K562 (cell line): ENCODE measurements at regions not wholly inside any gene's neighbourhood (a gene's known extent, or its start where the extent isn't known, plus 50 kb on each side); places are given as distances from the start of the nearest gene placed in this dataset.
"Not testable (repeated sequence)": the region's sequence is repeated elsewhere in the genome, so short reads cannot be mapped to it uniquely, and the experiment has no call there.

ENCODE experiments used
- ATAC-seq: fragments of 200-7000 bp; cut with Tn5 transposase; 3 replicates; pipeline ENCODE4 v1.9.1; 2020; ENCODE audit warnings: moderate library complexity
- BruUV-seq: library from RNA; stranded (reverse); fragments of 400-500 nt; replicated peaks from 2 replicates; lab custom pipeline; 2021; lab: Mats Ljungman, UMichigan
- CTCF ChIA-PET: fragments of 300-600 bp; formaldehyde crosslinking; extraction: SDS; loops from one replicate; lab custom pipeline; 2021; ENCODE audit warnings: low intra/inter-chr PET ratio; lab: Yijun Ruan, JAX
- POLR2A ChIA-PET: fragments of 300-600, 350-650 bp; sonication (Branson Sonifier 250); formaldehyde crosslinking; extraction: SDS; loops from one replicate; lab custom pipeline; 2021; ENCODE audit warnings: antibody characterized with exemption, inconsistent platforms; lab: Yijun Ruan, JAX
- DNase-seq, 4 experiments: peaks; one replicate each; pipeline versions ENCODE4 v3.0.0 to v3.0.0-alpha.2; 2011 to 2018; ENCODE audit warnings: low spot score in 3 of 4, mixed read lengths in 3 of 4; ENCODE audit errors: extremely low read depth in 1 of 4
- FAIRE-seq: peaks from 2 replicates; lab custom pipeline; 2011; peaks lifted over from hg19 to GRCh38; lab: Jason Lieb, UNC
- H2AFZ ChIP-seq: 2 replicates; pipeline ENCODE4 v1.6.0; 2011; ENCODE audit warnings: low read depth, low read length, control low read depth, inconsistent platforms
- H3K27ac ChIP-seq: fragments of 200-600 bp; 3 replicates; pipeline ENCODE4 v1.8.0; 2011; ENCODE audit warnings: low read depth, mild to moderate bottlenecking, control low read depth, inconsistent platforms, low read length, moderate library complexity, mixed read lengths; ENCODE audit errors: extremely low read depth
- H3K27me3 ChIP-seq, 2 experiments: fragments of 300-600 bp in 1 of 2; 2 replicates in 1 of 2; 3 replicates in 1 of 2; pipeline versions ENCODE4 v1.6.0 to v1.8.0; 2011; ENCODE audit warnings: inconsistent platforms in 2 of 2, low read length in 2 of 2, mild to moderate bottlenecking in 1 of 2, mixed read lengths in 1 of 2, moderate library complexity in 1 of 2; ENCODE audit not compliant: control insufficient read depth in 2 of 2, insufficient read depth in 2 of 2
- H3K36me3 ChIP-seq: fragments of 300-600 bp; 3 replicates; pipeline ENCODE4 v1.8.0; 2011; ENCODE audit warnings: mild to moderate bottlenecking, low read length, inconsistent platforms; ENCODE audit not compliant: control insufficient read depth, insufficient read depth
- H3K4me1 ChIP-seq, 2 experiments: fragments of 200-600 bp in 1 of 2; replicated peaks in 1 of 2; 2 replicates in 1 of 2; 3 replicates in 1 of 2; pipeline versions ENCODE4 v1.5.1 to v1.8.0; 2011; ENCODE audit warnings: inconsistent platforms in 2 of 2, low read length in 2 of 2, mild to moderate bottlenecking in 1 of 2, mixed read lengths in 1 of 2, moderate library complexity in 1 of 2; ENCODE audit not compliant: control insufficient read depth in 2 of 2, insufficient read depth in 2 of 2
- H3K4me2 ChIP-seq: 2 replicates; pipeline ENCODE4 v1.6.1; 2011; ENCODE audit warnings: low read length, control low read depth, inconsistent platforms, mixed read lengths; ENCODE audit not compliant: insufficient read depth
- H3K4me3 ChIP-seq: fragments of 200-600 bp; sonication (generic), shearing (Covaris generic); 2 replicates; pipeline ENCODE4 v1.5.1; 2016; ENCODE audit warnings: control low read depth, inconsistent platforms
- H3K79me2 ChIP-seq: fragments of 200-600 bp; 3 replicates; pipeline ENCODE4 v1.8.0; 2011; ENCODE audit warnings: low read length, inconsistent platforms; ENCODE audit not compliant: control insufficient read depth, insufficient read depth
- H3K9ac ChIP-seq, 2 experiments: 2 replicates each; pipeline versions ENCODE4 v1.6.0 to v1.6.1; 2011; ENCODE audit warnings: low read depth in 2 of 2, low read length in 2 of 2, control low read depth in 1 of 2, inconsistent platforms in 1 of 2, mild to moderate bottlenecking in 1 of 2, mixed read lengths in 1 of 2; ENCODE audit not compliant: insufficient read depth in 1 of 2
- H3K9me1 ChIP-seq: one replicate; pipeline ENCODE4 v1.6.0; 2011; ENCODE audit warnings: inconsistent platforms, mild to moderate bottlenecking, low read length, moderate library complexity; ENCODE audit not compliant: control insufficient read depth, insufficient read depth
- H3K9me3 ChIP-seq: replicated peaks from 2 replicates; pipeline ENCODE4 v1.5.1; 2011; ENCODE audit warnings: low read depth, low read length, inconsistent platforms; ENCODE audit not compliant: control insufficient read depth, insufficient read depth
- H4K20me1 ChIP-seq: replicated peaks from 2 replicates; pipeline ENCODE4 v1.6.1; 2011; ENCODE audit warnings: low read length, inconsistent platforms, mixed read lengths; ENCODE audit not compliant: control insufficient read depth, insufficient read depth
- BRF1 ChIP-seq: IDR thresholded peaks from 3 replicates; pipeline ENCODE4 v1.6.1; 2011; ENCODE audit warnings: borderline replicate concordance, mild to moderate bottlenecking; ENCODE audit not compliant: insufficient read length; ENCODE audit errors: extremely low read depth
- IFI16 ChIP-seq: fragments of 250-450 bp; sonication (Bioruptor Pico); IDR thresholded peaks from 2 replicates; pipeline ENCODE4 v2.1.2; 2022; ENCODE audit warnings: mild to moderate bottlenecking, inconsistent platforms
- LARP7 ChIP-seq: fragments of 450-650 bp; IDR thresholded peaks from 2 replicates; pipeline ENCODE4 v1.6.1; 2016
- MXD1 ChIP-seq: fragments of 250-450 bp; sonication (Bioruptor Pico); IDR thresholded peaks from 2 replicates; pipeline ENCODE4 v1.8.0; 2021; ENCODE audit warnings: borderline replicate concordance, mild to moderate bottlenecking, moderate library complexity; ENCODE audit not compliant: poor library complexity, severe bottlenecking
- NFATC3 ChIP-seq: fragments of 450-650 bp; IDR thresholded peaks from 2 replicates; pipeline ENCODE4 v1.6.1; 2017; ENCODE audit warnings: mild to moderate bottlenecking
- PHB ChIP-seq: fragments of 250-450 bp; sonication (Bioruptor Pico); IDR thresholded peaks from 2 replicates; pipeline ENCODE4 v1.5.0; 2021
- PURB ChIP-seq: sonication (generic); formaldehyde crosslinking; IDR thresholded peaks from 2 replicates; pipeline ENCODE4 v1.9.0; 2021; ENCODE audit warnings: low read depth, mild to moderate bottlenecking, missing genetic modification reagents
- RBM22 ChIP-seq: fragments of 200-400 bp; formaldehyde crosslinking; IDR thresholded peaks from 2 replicates; pipeline ENCODE4 v1.6.1; 2018; ENCODE audit warnings: low read length, low read depth; ENCODE audit not compliant: poor library complexity, severe bottlenecking
- RFX1 ChIP-seq: fragments of 450-650 bp; IDR thresholded peaks from 2 replicates; pipeline ENCODE4 v1.6.1; 2016; ENCODE audit warnings: mild to moderate bottlenecking, moderate library complexity
- TEAD4 ChIP-seq, 2 experiments: sonication (generic) in 1 of 2; formaldehyde crosslinking in 1 of 2; IDR thresholded peaks; 2 replicates each; pipeline versions ENCODE4 v1.6.1 to v1.8.0; 2012 to 2022; ENCODE audit warnings: borderline replicate concordance in 1 of 2, inconsistent platforms in 1 of 2, low read length in 1 of 2, mild to moderate bottlenecking in 1 of 2, missing genetic modification reagents in 1 of 2
- ZNF197 ChIP-seq: fragments of 200-800 bp; sonication (Bioruptor generic); IDR thresholded peaks from 2 replicates; pipeline ENCODE4 v1.6.1; 2016; ENCODE audit warnings: low read depth, missing genetic modification characterization, missing compliant biosample characterization
- ZNF263 ChIP-seq: sonication (generic); formaldehyde crosslinking; IDR thresholded peaks from 2 replicates; pipeline ENCODE4 v1.8.0; 2022; ENCODE audit warnings: mild to moderate bottlenecking, missing genetic modification reagents, borderline replicate concordance
- ZNF551 ChIP-seq: fragments of 250-450 bp; sonication (Bioruptor Pico); IDR thresholded peaks from 2 replicates; pipeline ENCODE4 v1.5.0; 2021; ENCODE audit warnings: mild to moderate bottlenecking, moderate library complexity
- WGBS: fragments of 100-300 bp; shearing (Covaris generic); methylation state at CpG from one replicate; pipeline ENCODE4 v1.1.6; 2016; ENCODE audit warnings: low coverage, mixed read lengths; ENCODE audit not compliant: insufficient coverage; ENCODE audit errors: missing lambda C conversion rate; 5-methylcytosine and 5-hydroxymethylcytosine counted together
- in situ Hi-C: fragments of 300-500 bp; cut with MboI; formaldehyde crosslinking; loops from 4 replicates; pipeline ENCODE4 v1.15.0; 2018; ENCODE audit warnings: inconsistent platforms, mixed read lengths
- intact Hi-C: fragments of 100-400 bp; cut with micrococcal nuclease; formaldehyde crosslinking; loops from 2 replicates; pipeline ENCODE4 v1.14.2; 2022
- TF ChIP-seq, protein P1 (sequence below): fragments of 250-450 bp; sonication (Bioruptor Pico); IDR thresholded peaks from 2 replicates; pipeline ENCODE4 v1.9.0; 2021; ENCODE audit warnings: mild to moderate bottlenecking, inconsistent platforms
- TF ChIP-seq, protein P2 (sequence below): sonication (generic); formaldehyde crosslinking; IDR thresholded peaks from 2 replicates; pipeline ENCODE4 v1.8.0; 2023; ENCODE audit warnings: mild to moderate bottlenecking, missing genetic modification reagents

DNA sequence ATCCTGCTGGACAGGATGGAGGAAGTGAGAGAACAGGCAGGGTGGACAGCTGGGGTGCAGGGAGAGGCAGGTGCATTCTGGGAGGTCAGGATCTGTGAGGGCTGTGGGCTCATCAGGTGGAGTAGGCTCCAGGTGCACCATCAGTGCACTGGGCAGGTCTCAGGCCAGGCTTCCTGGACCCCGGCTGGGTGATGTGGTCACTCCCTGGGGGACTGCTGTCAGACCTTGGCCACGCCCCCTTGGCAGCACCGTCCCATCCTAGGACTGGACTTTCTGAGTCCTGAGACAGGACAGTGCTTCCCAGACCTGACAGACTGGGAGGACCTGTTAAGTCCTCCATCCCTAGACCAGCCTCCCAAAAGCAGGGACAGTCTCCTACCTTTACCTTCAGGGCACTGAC, 626.7 kb upstream of the DEFB115 start:
- H3K9ac ChIP-seq, result no peak overlapping the region
- no peak overlapping the region for H3K4me2 ChIP-seq
- no peak overlapping the region for H3K4me3 ChIP-seq
- 63% methylated on average over 3 of the region's 3 CpGs for WGBS
- H3K79me2 ChIP-seq, result no peaks in the 10 kb centered on the region
- ATAC-seq, result no peak
- H3K9me1 ChIP-seq, result no peaks in the 10 kb centered on the region
- no peaks in the 10 kb centered on the region for H3K36me3 ChIP-seq
- no peak overlapping the region for H2AFZ ChIP-seq
- intact Hi-C loops (no loop called here), in situ Hi-C loops (no loop called here)
- TF ChIP-seq BRF1 (no peak), NFATC3 (no peak), PHB (CRISPR knock-in tag) (no peak), MXD1 (CRISPR knock-in tag) (no peak), RFX1 (no peak), PURB (no peak), TEAD4 (IDR thresholded peaks at IDR 0.05; ENCODE audit: low read length) (no peak), TEAD4 (CRISPR knock-in tag; IDR thresholded peaks at IDR 0.05; ENCODE audit: borderline replicate concordance) (no peak), ZNF551 (CRISPR knock-in tag) (no peak), ZNF263 (no peak), RBM22 (no peak), LARP7 (no peak), IFI16 (no peak), ZNF197 (CRISPR knock-in tag) (no peak)
- TF ChIP-seq, protein P1, sequence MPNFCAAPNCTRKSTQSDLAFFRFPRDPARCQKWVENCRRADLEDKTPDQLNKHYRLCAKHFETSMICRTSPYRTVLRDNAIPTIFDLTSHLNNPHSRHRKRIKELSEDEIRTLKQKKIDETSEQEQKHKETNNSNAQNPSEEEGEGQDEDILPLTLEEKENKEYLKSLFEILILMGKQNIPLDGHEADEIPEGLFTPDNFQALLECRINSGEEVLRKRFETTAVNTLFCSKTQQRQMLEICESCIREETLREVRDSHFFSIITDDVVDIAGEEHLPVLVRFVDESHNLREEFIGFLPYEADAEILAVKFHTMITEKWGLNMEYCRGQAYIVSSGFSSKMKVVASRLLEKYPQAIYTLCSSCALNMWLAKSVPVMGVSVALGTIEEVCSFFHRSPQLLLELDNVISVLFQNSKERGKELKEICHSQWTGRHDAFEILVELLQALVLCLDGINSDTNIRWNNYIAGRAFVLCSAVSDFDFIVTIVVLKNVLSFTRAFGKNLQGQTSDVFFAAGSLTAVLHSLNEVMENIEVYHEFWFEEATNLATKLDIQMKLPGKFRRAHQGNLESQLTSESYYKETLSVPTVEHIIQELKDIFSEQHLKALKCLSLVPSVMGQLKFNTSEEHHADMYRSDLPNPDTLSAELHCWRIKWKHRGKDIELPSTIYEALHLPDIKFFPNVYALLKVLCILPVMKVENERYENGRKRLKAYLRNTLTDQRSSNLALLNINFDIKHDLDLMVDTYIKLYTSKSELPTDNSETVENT (CRISPR knock-in tag), result no peak
- TF ChIP-seq, protein P2, sequence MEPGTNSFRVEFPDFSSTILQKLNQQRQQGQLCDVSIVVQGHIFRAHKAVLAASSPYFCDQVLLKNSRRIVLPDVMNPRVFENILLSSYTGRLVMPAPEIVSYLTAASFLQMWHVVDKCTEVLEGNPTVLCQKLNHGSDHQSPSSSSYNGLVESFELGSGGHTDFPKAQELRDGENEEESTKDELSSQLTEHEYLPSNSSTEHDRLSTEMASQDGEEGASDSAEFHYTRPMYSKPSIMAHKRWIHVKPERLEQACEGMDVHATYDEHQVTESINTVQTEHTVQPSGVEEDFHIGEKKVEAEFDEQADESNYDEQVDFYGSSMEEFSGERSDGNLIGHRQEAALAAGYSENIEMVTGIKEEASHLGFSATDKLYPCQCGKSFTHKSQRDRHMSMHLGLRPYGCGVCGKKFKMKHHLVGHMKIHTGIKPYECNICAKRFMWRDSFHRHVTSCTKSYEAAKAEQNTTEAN (CRISPR knock-in tag), result no peak
- H3K9me3 ChIP-seq, result no peaks in the 10 kb centered on the region
- H3K27me3 ChIP-seq, result no peaks in the 10 kb centered on the region
- POLR2A ChIA-PET, result no interaction called here
- no peaks in the 10 kb centered on the region for H4K20me1 ChIP-seq
- FAIRE-seq, result no peak
- CTCF ChIA-PET, result no interaction called here
- BruUV-seq, result no TSS peak
- peaks cover 0 to 3% of the 10 kb centered on the region in 2 experiments; a peak in 2 of 5 replicates for H3K4me1 ChIP-seq
- H3K27ac ChIP-seq, result no peak overlapping the region
- no peak for DNase-seq

DNA sequence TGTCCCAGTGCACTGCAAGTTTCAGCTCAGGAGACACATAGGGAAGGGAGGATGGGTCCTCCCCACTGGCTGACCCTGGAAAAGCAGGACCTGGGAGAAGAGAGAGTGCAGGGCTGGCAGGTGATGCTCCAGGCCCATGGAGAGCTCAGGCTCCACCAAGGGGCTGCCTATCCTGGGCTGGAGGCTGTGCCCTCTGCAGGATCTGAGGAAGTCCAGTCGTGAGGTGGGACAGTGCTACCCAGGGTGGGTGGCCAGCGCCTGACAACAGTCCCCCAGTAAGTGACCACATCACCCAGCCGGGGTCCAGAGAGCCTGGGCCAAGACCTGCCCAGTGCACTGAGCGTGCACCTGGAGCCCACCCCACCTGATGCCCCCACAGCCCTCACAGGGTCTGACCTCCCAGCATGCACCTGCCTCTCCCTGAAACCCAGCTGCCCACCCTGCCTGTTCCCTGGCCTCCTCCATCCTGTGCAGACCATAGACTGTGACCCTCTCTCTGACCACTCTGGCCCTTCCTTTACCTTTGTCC, 626.1 kb upstream of the DEFB115 start:
- intact Hi-C loops, H3K4me3 ChIP-seq, H3K27me3 ChIP-seq, ATAC-seq, H2AFZ ChIP-seq, H3K36me3 ChIP-seq, H3K4me1 ChIP-seq, H3K4me2 ChIP-seq, H3K9me1 ChIP-seq, H3K79me2 ChIP-seq, H3K27ac ChIP-seq, H3K9me3 ChIP-seq, CTCF ChIA-PET, FAIRE-seq, H4K20me1 ChIP-seq, DNase-seq, BruUV-seq, H3K9ac ChIP-seq, POLR2A ChIA-PET, in situ Hi-C loops: not testable (repeated sequence)
- WGBS, result 43% methylated on average over 2 of the region's 4 CpGs
